Erythroblast (primary cell): ENCODE measurements at regions not wholly inside any gene's neighbourhood (a gene's known extent, or its start where the extent isn't known, plus 50 kb on each side); places are given as distances from the start of the nearest gene placed in this dataset.

ENCODE experiments used
- DNase-seq, 2 experiments: peaks; one replicate each; lab custom pipeline; 2025; lab: John Stamatoyannopoulos, UW
- GATA1 ChIP-seq: IDR thresholded peaks from 2 replicates; pipeline ENCODE4 v1.6.1; 2011; ENCODE audit warnings: low read depth, mild to moderate bottlenecking, control low read depth, low read length, moderate library complexity
- POLR2A ChIP-seq: IDR thresholded peaks from 2 replicates; pipeline ENCODE4 v1.6.1; 2011; ENCODE audit warnings: mild to moderate bottlenecking, low read length

GRCh38 chr2:235133837-235134236 lies 182.0 kb downstream of the SH3BP4 start:
- DNase-seq, result no peak
- TF ChIP-seq POLR2A, result no peak
- TF ChIP-seq GATA1, result no peak

GRCh38 chr2:235134420-235134819 lies 182.6 kb downstream of the SH3BP4 start:
- no peak for DNase-seq
- TF ChIP-seq POLR2A (no peak), GATA1 (no peak)

GRCh38 chr2:235135195-235135965 lies 183.6 kb downstream of the SH3BP4 start:
- no peak for DNase-seq
- no peak for TF ChIP-seq POLR2A
- TF ChIP-seq GATA1, result no peak

GRCh38 chr2:235135990-235136561 lies 184.3 kb downstream of the SH3BP4 start:
- DNase-seq, result peak; percentile 37 to 65
- no peak for TF ChIP-seq POLR2A
- TF ChIP-seq GATA1, result no peak

GRCh38 chr2:235138339-235138738 lies 186.5 kb downstream of the SH3BP4 start:
- TF ChIP-seq GATA1 (no peak), POLR2A (no peak)
- no peak for DNase-seq

DNA sequence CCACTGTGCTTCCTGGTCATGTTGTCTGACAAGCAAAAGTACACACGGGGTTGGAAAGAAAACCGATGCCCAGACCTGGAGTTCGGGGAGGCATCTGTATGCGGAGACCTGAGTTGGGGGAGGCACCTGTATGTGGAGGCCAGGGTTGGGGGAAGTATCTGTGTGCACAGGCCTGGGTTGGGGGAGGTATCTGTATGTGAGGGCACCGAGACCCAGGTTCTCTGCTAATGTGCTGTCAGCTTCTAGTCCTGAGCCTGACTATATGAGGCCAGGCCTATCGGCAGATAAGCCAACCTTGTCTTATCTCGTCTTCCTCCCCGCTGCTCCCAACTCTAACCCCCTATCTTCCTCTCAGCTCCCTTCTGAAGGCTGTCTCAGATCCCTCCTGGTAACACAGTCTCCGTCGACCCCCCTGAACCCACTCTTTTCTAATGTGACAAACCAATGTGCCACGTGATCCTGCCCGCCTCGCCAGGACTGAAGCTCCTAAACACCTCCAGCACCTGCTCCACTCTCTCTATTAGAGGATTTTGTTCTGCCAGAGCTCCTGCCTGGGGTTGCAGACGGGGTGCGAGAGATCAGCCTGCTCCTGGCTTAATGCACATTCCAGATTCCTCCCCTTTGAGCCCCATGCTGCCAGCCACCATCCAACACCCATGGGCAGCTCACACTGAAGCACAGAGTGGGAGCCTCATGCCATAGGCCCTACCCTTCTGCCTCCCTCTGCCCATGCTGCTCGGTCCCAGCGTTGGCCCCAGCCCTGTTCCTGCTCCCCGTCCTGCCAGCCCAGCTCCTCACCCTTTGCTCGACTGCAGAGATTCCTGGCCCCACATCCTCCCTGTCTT lies 188.4 kb downstream of the SH3BP4 start:
- no peak for DNase-seq
- TF ChIP-seq POLR2A (no peak), GATA1 (no peak)

GRCh38 chr2:235140801-235141081 lies 188.9 kb downstream of the SH3BP4 start:
- DNase-seq, result no peak
- no peak for TF ChIP-seq GATA1
- TF ChIP-seq POLR2A, result no peak

- DNase-seq, result no peak
- TF ChIP-seq GATA1 (no peak), POLR2A (no peak)
These were observed 189.8 kb downstream of the SH3BP4 start for GRCh38 chr2:235141411-235142128.

GRCh38 chr2:235142601-235143000 lies 190.8 kb downstream of the SH3BP4 start:
- no peak for TF ChIP-seq GATA1
- no peak for TF ChIP-seq POLR2A
- no peak for DNase-seq

- TF ChIP-seq POLR2A (no peak), GATA1 (no peak)
These were observed 192.0 kb downstream of the SH3BP4 start for GRCh38 chr2:235143789-235144188.

DNA sequence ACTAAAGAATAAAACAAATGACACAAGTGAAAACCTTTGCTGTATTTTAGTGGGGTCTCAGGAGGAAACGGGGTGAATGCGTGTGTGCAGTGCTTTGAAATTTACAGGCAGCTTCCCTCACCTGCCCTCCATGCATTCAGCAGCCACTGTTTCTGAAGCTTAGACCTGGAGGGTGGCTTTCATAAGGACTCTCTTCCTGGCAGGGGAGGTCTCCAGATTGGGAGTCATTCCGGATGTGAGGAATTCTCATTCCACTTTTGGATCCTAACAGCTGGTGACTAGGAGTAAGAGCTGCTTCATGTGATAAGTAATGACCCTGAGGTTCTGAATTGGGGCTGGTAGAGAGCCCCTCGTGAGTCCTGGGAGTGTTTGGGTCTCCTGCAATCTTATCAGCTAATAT lies 192.5 kb downstream of the SH3BP4 start:
- no peak for TF ChIP-seq POLR2A
- TF ChIP-seq GATA1, result no peak
- no peak for DNase-seq

More at GRCh38 chr2:235143789-235144188, 192.0 kb downstream of the SH3BP4 start:
- no peak for DNase-seq

DNA sequence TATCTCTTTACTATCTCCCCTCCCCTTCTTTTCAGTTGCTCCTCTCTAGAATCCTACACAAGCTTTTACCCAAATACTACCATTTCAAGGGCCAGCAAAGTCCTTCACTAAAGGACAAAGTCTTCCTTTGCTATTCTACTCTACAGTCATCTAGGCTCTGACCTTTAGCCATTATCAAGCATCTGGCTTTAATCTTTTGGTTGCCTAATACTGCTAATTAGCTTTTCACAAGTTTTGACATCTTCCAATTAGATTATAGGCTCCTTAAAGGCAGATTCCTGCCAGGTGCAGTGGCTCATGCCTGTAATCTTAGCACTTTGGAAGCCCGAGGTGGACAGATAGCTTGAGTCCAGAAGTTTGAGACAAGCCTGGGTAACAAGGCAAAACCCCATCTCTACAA lies 194.4 kb downstream of the SH3BP4 start:
- no peak for DNase-seq
- no peak for TF ChIP-seq GATA1
- no peak for TF ChIP-seq POLR2A

DNA sequence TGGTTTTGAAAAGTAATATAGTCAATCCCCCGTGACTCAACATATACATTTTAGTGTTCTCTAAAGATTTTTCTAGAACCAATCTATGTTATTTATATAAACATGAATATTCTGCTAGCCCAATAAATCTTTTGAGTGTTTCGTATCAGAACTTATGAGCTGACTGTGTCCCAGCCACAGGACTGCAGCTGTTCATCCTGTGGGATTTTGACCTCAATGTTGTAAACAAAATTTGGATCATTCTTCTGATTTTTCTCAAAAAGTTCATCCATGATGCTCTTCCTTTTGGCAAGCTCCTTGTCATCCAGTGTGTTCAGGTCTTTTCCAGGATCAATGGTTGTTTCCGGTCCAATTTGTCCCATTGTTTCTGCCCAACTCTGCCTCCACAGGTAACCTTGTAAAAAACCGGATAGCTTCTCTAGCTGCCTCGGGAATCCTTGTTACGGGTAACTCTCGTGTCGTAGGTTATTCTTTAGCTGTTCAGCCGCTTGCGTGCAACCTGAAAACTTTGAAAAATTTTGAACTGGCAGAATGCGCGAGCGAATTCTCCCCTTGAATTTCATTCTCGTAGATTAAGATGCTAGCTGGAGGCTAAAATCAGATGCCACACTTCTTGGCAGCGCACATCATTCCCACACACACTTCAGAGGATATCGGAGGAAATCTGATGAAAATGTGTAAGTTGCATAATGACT lies 195.2 kb downstream of the SH3BP4 start:
- TF ChIP-seq POLR2A, result no peak
- no peak for TF ChIP-seq GATA1
- DNase-seq, result no peak
